Stimulated activated CD4-positive, alpha-beta T cell treated with anti-CD3 and anti-CD28 coated beads, Interleukin-15, amount 100 ng/mL, for 48 hours (primary cell): ENCODE measurements at regions not wholly inside any gene's neighbourhood (a gene's known extent, or its start where the extent isn't known, plus 50 kb on each side); places are given as distances from the start of the nearest gene placed in this dataset.

Source experiments
- DNase-seq, 2 donors: peaks; one replicate each; pipeline ENCODE4 v3.0.0-alpha.2; 2020; ENCODE audit warnings: low read depth in 2 of 2

GRCh38 chr5:156121882-156122281 is 205.1 kb upstream of the SGCD start:
- DNase-seq: no peak

GRCh38 chr5:156124708-156125107 is 202.3 kb upstream of the SGCD start:
- DNase-seq: no peak

GRCh38 chr5:156125118-156125517 is 201.8 kb upstream of the SGCD start:
- no peak for DNase-seq

GRCh38 chr5:156126716-156127115 is 200.2 kb upstream of the SGCD start:
- DNase-seq: no peak

GRCh38 chr5:156128026-156128425 is 198.9 kb upstream of the SGCD start:
- no peak for DNase-seq

- no peak for DNase-seq
These were observed 192.7 kb upstream of the SGCD start for GRCh38 chr5:156134216-156134615.

GRCh38 chr5:156135531-156135930 is 191.4 kb upstream of the SGCD start:
- no peak for DNase-seq

- no peak for DNase-seq
These were observed 189.7 kb upstream of the SGCD start for GRCh38 chr5:156137071-156137869.

- no peak for DNase-seq
These were observed 184.1 kb upstream of the SGCD start for GRCh38 chr5:156142867-156143266.

GRCh38 chr5:156147261-156147943 is 179.6 kb upstream of the SGCD start:
- no peak for DNase-seq

- DNase-seq: no peak
These were observed 179.0 kb upstream of the SGCD start for GRCh38 chr5:156147944-156148285.

GRCh38 chr5:156148301-156148700 is 178.7 kb upstream of the SGCD start:
- DNase-seq: no peak

- DNase-seq: no peak
These were observed 177.8 kb upstream of the SGCD start for GRCh38 chr5:156149213-156149612.

GRCh38 chr5:156153602-156154001 is 173.4 kb upstream of the SGCD start:
- DNase-seq: no peak

- no peak for DNase-seq
These were observed 172.2 kb upstream of the SGCD start for GRCh38 chr5:156154757-156155156.

- no peak for DNase-seq
These were observed 171.4 kb upstream of the SGCD start for GRCh38 chr5:156155598-156155997.

- no peak for DNase-seq
These were observed 162.7 kb upstream of the SGCD start for GRCh38 chr5:156164306-156164705.

- no peak for DNase-seq
These were observed 157.5 kb upstream of the SGCD start for GRCh38 chr5:156169495-156169894.

- no peak for DNase-seq
These were observed 156.5 kb upstream of the SGCD start for GRCh38 chr5:156170351-156170961.

- no peak for DNase-seq
These were observed 152.7 kb upstream of the SGCD start for GRCh38 chr5:156174225-156174624.

- no peak for DNase-seq
These were observed 148.8 kb upstream of the SGCD start for GRCh38 chr5:156178117-156178516.

- no peak for DNase-seq
These were observed 145.3 kb upstream of the SGCD start for GRCh38 chr5:156181656-156182055.
